Smooth muscle cell (in vitro differentiated cells): ENCODE measurements at regions not wholly inside any gene's neighbourhood (a gene's known extent, or its start where the extent isn't known, plus 50 kb on each side); places are given as distances from the start of the nearest gene placed in this dataset.
"Not testable (repeated sequence)": the region's sequence is repeated elsewhere in the genome, so short reads cannot be mapped to it uniquely, and the experiment has no call there.

Experiments used
- DNase-seq: peaks from one replicate; lab custom pipeline; 2025; ENCODE audit not compliant: unreplicated experiment; lab: John Stamatoyannopoulos, UW
- H2AFZ ChIP-seq: fragments of 200-600 bp; sonication (generic); 2 replicates; pipeline ENCODE4 v1.6.0; 2016; ENCODE audit warnings: antibody characterized with exemption, low read depth, mild to moderate bottlenecking
- H3F3A ChIP-seq: fragments of 200-600 bp; sonication (generic); 2 replicates; pipeline ENCODE4 v1.6.0; 2017; ENCODE audit warnings: antibody characterized with exemption, low read depth
- H3K27ac ChIP-seq: fragments of 200-600 bp; sonication (generic); 2 replicates; pipeline ENCODE4 v1.5.1; 2016; ENCODE audit warnings: low read depth, mild to moderate bottlenecking
- H3K27me3 ChIP-seq: fragments of 200-600 bp; sonication (generic); 2 replicates; pipeline ENCODE4 v1.6.1; 2016; ENCODE audit warnings: low read depth, mild to moderate bottlenecking
- H3K36me3 ChIP-seq: fragments of 200-600 bp; sonication (generic); 2 replicates; pipeline ENCODE4 v1.5.1; 2016; ENCODE audit warnings: low read depth
- H3K4me1 ChIP-seq: fragments of 200-600 bp; sonication (generic); 2 replicates; pipeline ENCODE4 v1.5.1; 2016; ENCODE audit warnings: low read depth
- H3K4me2 ChIP-seq: fragments of 200-600 bp; sonication (generic); 2 replicates; pipeline ENCODE4 v1.6.0; 2016; ENCODE audit warnings: mild to moderate bottlenecking
- H3K4me3 ChIP-seq: fragments of 200-600 bp; sonication (generic); 2 replicates; pipeline ENCODE4 v1.5.1; 2016; ENCODE audit warnings: mild to moderate bottlenecking
- H3K79me2 ChIP-seq: fragments of 200-600 bp; sonication (generic); 2 replicates; pipeline ENCODE4 v1.6.0; 2016; ENCODE audit warnings: low read depth, mild to moderate bottlenecking
- H3K9ac ChIP-seq: fragments of 200-600 bp; sonication (generic); 2 replicates; pipeline ENCODE4 v1.6.0; 2016; ENCODE audit warnings: low read depth
- H3K9me3 ChIP-seq: fragments of 200-600 bp; sonication (generic); replicated peaks from 2 replicates; pipeline ENCODE4 v1.5.1; 2016; ENCODE audit warnings: low read depth
- H4K20me1 ChIP-seq: fragments of 200-600 bp; sonication (generic); 2 replicates; pipeline ENCODE4 v1.6.0; 2016; ENCODE audit warnings: low read depth
- CTCF ChIP-seq: fragments of 200-600 bp; sonication (generic); IDR thresholded peaks from 2 replicates; pipeline ENCODE4 v1.5.1; 2017; ENCODE audit warnings: borderline replicate concordance, mild to moderate bottlenecking, antibody characterized with exemption; ENCODE audit not compliant: insufficient read depth, poor library complexity, severe bottlenecking
- WGBS: methylation state at CpG from one replicate; pipeline ENCODE4 v1.1.7; 2016; ENCODE audit warnings: low lambda C conversion rate; 5-methylcytosine and 5-hydroxymethylcytosine counted together

- H3K9me3 ChIP-seq, result no peaks in the 10 kb centered on the region
- H3K36me3 ChIP-seq, result no peaks in the 10 kb centered on the region
- H3K4me3 ChIP-seq, result no peak overlapping the region
- no peaks in the 10 kb centered on the region for H3F3A ChIP-seq
- DNase-seq, result no peak
- no peak overlapping the region for H3K27ac ChIP-seq
- no peaks in the 10 kb centered on the region for H3K27me3 ChIP-seq
- no peak overlapping the region for H2AFZ ChIP-seq
- no peak overlapping the region for H3K4me2 ChIP-seq
- 67% methylated on average over 6 of the region's 6 CpGs for WGBS
- TF ChIP-seq CTCF, result no peak
- no peak overlapping the region for H3K9ac ChIP-seq
- no peaks in the 10 kb centered on the region for H4K20me1 ChIP-seq
- no peaks in the 10 kb centered on the region for H3K79me2 ChIP-seq
- H3K4me1 ChIP-seq, result no peaks in the 10 kb centered on the region
These were observed 168.9 kb upstream of the NUDT10 start for GRCh38 chrX:51163730-51164129.

GRCh38 chrX:51178356-51178900, 154.2 kb upstream of the NUDT10 start:
- not testable (repeated sequence) for DNase-seq, H3K27ac ChIP-seq, H3K79me2 ChIP-seq, H3F3A ChIP-seq, H3K9me3 ChIP-seq, H4K20me1 ChIP-seq, H3K9ac ChIP-seq, H3K36me3 ChIP-seq, H3K27me3 ChIP-seq, H3K4me2 ChIP-seq, H2AFZ ChIP-seq, H3K4me1 ChIP-seq, H3K4me3 ChIP-seq
- 78% methylated on average over 4 of the region's 4 CpGs for WGBS

GRCh38 chrX:51179805-51180204, 152.8 kb upstream of the NUDT10 start:
- not testable (repeated sequence) for H3K9ac ChIP-seq, H3K36me3 ChIP-seq, H3K27me3 ChIP-seq, H3K4me2 ChIP-seq, H2AFZ ChIP-seq, DNase-seq, H3K27ac ChIP-seq, H3K9me3 ChIP-seq, H3K4me3 ChIP-seq, H4K20me1 ChIP-seq, H3K79me2 ChIP-seq, H3K4me1 ChIP-seq, H3F3A ChIP-seq
- 69% methylated on average over 5 of the region's 5 CpGs for WGBS

GRCh38 chrX:51182545-51182944, 150.1 kb upstream of the NUDT10 start:
- no peaks in the 10 kb centered on the region for H3K4me1 ChIP-seq
- no peak overlapping the region for H3K27ac ChIP-seq
- DNase-seq, result no peak
- H2AFZ ChIP-seq, result no peak overlapping the region
- no peak overlapping the region for H3K9ac ChIP-seq
- H3K9me3 ChIP-seq, result no peaks in the 10 kb centered on the region
- H3K79me2 ChIP-seq, result no peaks in the 10 kb centered on the region
- no peaks in the 10 kb centered on the region for H3K27me3 ChIP-seq
- H4K20me1 ChIP-seq, result no peaks in the 10 kb centered on the region
- no peak for TF ChIP-seq CTCF
- no peaks in the 10 kb centered on the region for H3K36me3 ChIP-seq
- H3K4me3 ChIP-seq, result no peak overlapping the region
- no peaks in the 10 kb centered on the region for H3F3A ChIP-seq
- no peak overlapping the region for H3K4me2 ChIP-seq
- 51% methylated on average over 6 of the region's 6 CpGs for WGBS

- H3F3A ChIP-seq, result no peaks in the 10 kb centered on the region
- no peak overlapping the region for H3K27ac ChIP-seq
- 44% methylated on average over 1 of the region's 1 CpG for WGBS
- H3K79me2 ChIP-seq, result no peaks in the 10 kb centered on the region
- H3K4me2 ChIP-seq, result no peak overlapping the region
- no peaks in the 10 kb centered on the region for H3K27me3 ChIP-seq
- no peak overlapping the region for H3K9ac ChIP-seq
- no peak overlapping the region for H2AFZ ChIP-seq
- H3K9me3 ChIP-seq, result no peaks in the 10 kb centered on the region
- H4K20me1 ChIP-seq, result no peaks in the 10 kb centered on the region
- no peaks in the 10 kb centered on the region for H3K4me1 ChIP-seq
- no peak for TF ChIP-seq CTCF
- H3K36me3 ChIP-seq, result no peaks in the 10 kb centered on the region
- DNase-seq, result no peak
- H3K4me3 ChIP-seq, result no peak overlapping the region
These were observed 140.5 kb upstream of the NUDT10 start for GRCh38 chrX:51192104-51192503.
